ENCODE measurements at regions not wholly inside any gene's neighbourhood (a gene's known extent, or its start where the extent isn't known, plus 50 kb on each side); places are given as distances from the start of the nearest gene placed in this dataset.

DNA sequence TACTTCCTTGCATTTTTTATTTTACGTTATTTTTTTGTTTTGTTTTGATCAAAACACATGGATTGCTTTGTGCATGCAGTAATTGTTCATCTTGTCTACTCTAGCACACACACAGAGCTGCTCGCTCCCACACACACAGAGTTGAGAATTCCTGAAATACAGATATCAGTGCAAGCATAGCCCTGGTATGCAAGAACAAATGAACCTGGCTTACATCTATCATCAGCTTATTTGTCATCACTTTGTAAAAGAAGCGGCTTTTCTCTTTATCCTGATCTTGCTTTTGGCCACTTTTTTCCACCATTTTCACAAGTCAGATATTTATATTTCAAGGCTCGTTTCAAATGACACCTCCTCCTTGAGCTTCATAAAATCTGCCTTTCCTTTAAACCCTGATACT lies 1435.7 kb downstream of the MAT2B start:
- no peak for TF ChIP-seq NFRKB (IDR thresholded peaks at IDR 0.05)
- TF ChIP-seq, protein P1, sequence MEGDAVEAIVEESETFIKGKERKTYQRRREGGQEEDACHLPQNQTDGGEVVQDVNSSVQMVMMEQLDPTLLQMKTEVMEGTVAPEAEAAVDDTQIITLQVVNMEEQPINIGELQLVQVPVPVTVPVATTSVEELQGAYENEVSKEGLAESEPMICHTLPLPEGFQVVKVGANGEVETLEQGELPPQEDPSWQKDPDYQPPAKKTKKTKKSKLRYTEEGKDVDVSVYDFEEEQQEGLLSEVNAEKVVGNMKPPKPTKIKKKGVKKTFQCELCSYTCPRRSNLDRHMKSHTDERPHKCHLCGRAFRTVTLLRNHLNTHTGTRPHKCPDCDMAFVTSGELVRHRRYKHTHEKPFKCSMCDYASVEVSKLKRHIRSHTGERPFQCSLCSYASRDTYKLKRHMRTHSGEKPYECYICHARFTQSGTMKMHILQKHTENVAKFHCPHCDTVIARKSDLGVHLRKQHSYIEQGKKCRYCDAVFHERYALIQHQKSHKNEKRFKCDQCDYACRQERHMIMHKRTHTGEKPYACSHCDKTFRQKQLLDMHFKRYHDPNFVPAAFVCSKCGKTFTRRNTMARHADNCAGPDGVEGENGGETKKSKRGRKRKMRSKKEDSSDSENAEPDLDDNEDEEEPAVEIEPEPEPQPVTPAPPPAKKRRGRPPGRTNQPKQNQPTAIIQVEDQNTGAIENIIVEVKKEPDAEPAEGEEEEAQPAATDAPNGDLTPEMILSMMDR (CRISPR knock-in tag; IDR thresholded peaks at IDR 0.05): no peak
- no peak for TF ChIP-seq ZSCAN25 (CRISPR knock-in tag; IDR thresholded peaks at IDR 0.05)
- no peak for TF ChIP-seq JUND (CRISPR knock-in tag; IDR thresholded peaks at IDR 0.05)
- no peak for TF ChIP-seq SIN3A (IDR thresholded peaks at IDR 0.05; ENCODE audit: borderline replicate concordance, low read depth, low read length)
- TF ChIP-seq NCOA1 (CRISPR knock-in tag; IDR thresholded peaks at IDR 0.05): no peak
- TF ChIP-seq MAFG (CRISPR knock-in tag; IDR thresholded peaks at IDR 0.05): no peak
- TF ChIP-seq HNRNPLL (IDR thresholded peaks at IDR 0.05; ENCODE audit: low read depth, low read length, poor library complexity, severe bottlenecking): no peak
